HG02870 (cell line): ENCODE measurements at regions not wholly inside any gene's neighbourhood (a gene's known extent, or its start where the extent isn't known, plus 50 kb on each side); places are given as distances from the start of the nearest gene placed in this dataset.

ENCODE experiments used
- ATAC-seq: cut with Tn5 transposase; IDR thresholded peaks from one replicate; pipeline ENCODE4 v1.9.1; 2021; ENCODE audit warnings: mild to moderate bottlenecking, moderate library complexity; ENCODE audit not compliant: unreplicated experiment

GRCh38 chr16:51630076-51630475 lies 479.0 kb upstream of the SALL1 start:
- no peak for ATAC-seq

GRCh38 chr16:51629576-51629975 lies 478.5 kb upstream of the SALL1 start:
- no peak for ATAC-seq

GRCh38 chr16:51624080-51624775 lies 473.2 kb upstream of the SALL1 start:
- ATAC-seq = no peak

- ATAC-seq = no peak
Observed at GRCh38 chr16:51621610-51622009, 470.5 kb upstream of the SALL1 start.

- no peak for ATAC-seq
Observed at GRCh38 chr16:51615141-51615540, 464.1 kb upstream of the SALL1 start.

- no peak for ATAC-seq
Observed at GRCh38 chr16:51607201-51607651, 456.2 kb upstream of the SALL1 start.

- ATAC-seq = no peak
Observed at GRCh38 chr16:51596247-51596646, 445.2 kb upstream of the SALL1 start.

GRCh38 chr16:51592535-51593300 lies 441.6 kb upstream of the SALL1 start:
- ATAC-seq = no peak

GRCh38 chr16:51592001-51592501 lies 441.0 kb upstream of the SALL1 start:
- no peak for ATAC-seq

- no peak for ATAC-seq
Observed at GRCh38 chr16:51591480-51591879, 440.4 kb upstream of the SALL1 start.

- ATAC-seq = no peak
Observed at GRCh38 chr16:51579652-51580360, 428.7 kb upstream of the SALL1 start.

- peak; percentile 89 for ATAC-seq
Observed at GRCh38 chr16:51577621-51578303, 426.7 kb upstream of the SALL1 start.

- ATAC-seq = no peak
Observed at GRCh38 chr16:51576498-51577195, 425.6 kb upstream of the SALL1 start.

GRCh38 chr16:51573191-51573590 lies 422.1 kb upstream of the SALL1 start:
- no peak for ATAC-seq

GRCh38 chr16:51569203-51569931 lies 418.3 kb upstream of the SALL1 start:
- peak; percentile 51 for ATAC-seq

GRCh38 chr16:51567911-51568310 lies 416.8 kb upstream of the SALL1 start:
- ATAC-seq = no peak

- ATAC-seq = peak; percentile 90
Observed at GRCh38 chr16:51565184-51565583, 414.1 kb upstream of the SALL1 start.

GRCh38 chr16:51562891-51563290 lies 411.8 kb upstream of the SALL1 start:
- no peak for ATAC-seq

GRCh38 chr16:51559901-51560300 lies 408.8 kb upstream of the SALL1 start:
- ATAC-seq = no peak

- ATAC-seq = peak; percentile 84
Observed at GRCh38 chr16:51557670-51558069, 406.6 kb upstream of the SALL1 start.
